Immature natural killer cell (primary cell): ENCODE measurements at regions not wholly inside any gene's neighbourhood (a gene's known extent, or its start where the extent isn't known, plus 50 kb on each side); places are given as distances from the start of the nearest gene placed in this dataset.
A peak's percentile ranks its signal among the peaks of the same experiment; 100 is the strongest.

Experiments used
- DNase-seq, 3 donors: peaks; one replicate each; pipeline ENCODE4 v3.0.0; 2022; ENCODE audit warnings: mixed read lengths in 1 of 3
- H3K27ac Mint-ChIP-seq, 6 donors: one replicate each; pipeline ENCODE4 v1.8.0; 2020; ENCODE audit warnings: mixed read lengths in 6 of 6, mild to moderate bottlenecking in 5 of 6, inconsistent platforms in 4 of 6, moderate library complexity in 3 of 6
- H3K27me3 Mint-ChIP-seq, 3 donors: one replicate each; pipeline ENCODE4 v1.8.0; 2020 to 2021; ENCODE audit warnings: low read depth in 3 of 3, mild to moderate bottlenecking in 3 of 3, mixed read lengths in 3 of 3, moderate library complexity in 3 of 3, inconsistent platforms in 1 of 3
- H3K36me3 Mint-ChIP-seq, 3 donors: one replicate each; pipeline ENCODE4 v1.8.0; 2020; ENCODE audit warnings: mixed read lengths in 3 of 3, inconsistent platforms in 2 of 3, mild to moderate bottlenecking in 2 of 3
- H3K4me1 Mint-ChIP-seq, 2 donors: one replicate each; pipeline ENCODE4 v1.8.0; 2020; ENCODE audit warnings: inconsistent platforms in 2 of 2, mild to moderate bottlenecking in 2 of 2, mixed read lengths in 2 of 2, moderate library complexity in 1 of 2
- H3K4me3 Mint-ChIP-seq, 5 donors: one replicate each; pipeline ENCODE4 v1.8.0; 2020; ENCODE audit warnings: mild to moderate bottlenecking in 5 of 5, mixed read lengths in 5 of 5, inconsistent platforms in 3 of 5, moderate library complexity in 3 of 5
- H3K9me3 Mint-ChIP-seq, 6 donors: one replicate each; pipeline ENCODE4 v1.8.0; 2020; ENCODE audit warnings: mild to moderate bottlenecking in 6 of 6, mixed read lengths in 6 of 6, inconsistent platforms in 4 of 6, moderate library complexity in 3 of 6

DNA sequence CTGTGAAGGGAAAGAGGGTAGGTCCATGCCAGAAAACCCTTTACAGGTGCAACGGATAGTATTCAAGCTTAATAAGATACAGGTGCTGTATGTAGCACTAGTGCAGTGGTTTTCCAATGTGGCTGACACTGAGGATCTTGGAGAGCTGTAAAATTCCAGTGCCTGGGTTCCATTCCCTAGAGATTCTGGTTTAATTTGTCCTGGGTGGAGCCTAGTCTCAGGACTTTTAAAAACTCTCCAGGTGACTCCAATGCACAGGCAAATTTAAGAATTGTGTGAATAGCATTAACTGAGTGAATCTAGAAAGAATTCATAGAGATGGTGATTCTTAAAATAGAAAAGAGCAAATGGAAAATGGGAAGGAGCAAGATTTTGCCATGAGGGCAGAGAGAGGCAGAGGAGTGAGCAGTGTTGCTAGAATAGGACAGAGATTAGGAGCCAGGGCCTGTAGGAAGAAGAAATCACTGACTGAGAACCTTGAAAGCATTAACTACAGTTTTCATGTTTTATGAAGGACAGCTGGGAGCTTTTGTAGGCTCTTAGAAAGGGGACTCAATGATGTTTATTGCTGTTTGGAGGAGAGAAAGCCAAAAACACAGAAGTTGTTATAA lies 261.8 kb downstream of the DLEU7 start:
- H3K27ac Mint-ChIP-seq = no peak overlapping the region
- H3K4me1 Mint-ChIP-seq = no peaks in the 10 kb centered on the region
- H3K9me3 Mint-ChIP-seq = no peaks in the 10 kb centered on the region
- no peak overlapping the region for H3K4me3 Mint-ChIP-seq
- no peaks in the 10 kb centered on the region for H3K36me3 Mint-ChIP-seq
- H3K27me3 Mint-ChIP-seq = peaks cover 0 to 8% (median 2%) of the 10 kb centered on the region in 3 donors
- DNase-seq = no peak

- no peak for DNase-seq
- H3K4me3 Mint-ChIP-seq = no peak overlapping the region
- no peaks in the 10 kb centered on the region for H3K36me3 Mint-ChIP-seq
- no peaks in the 10 kb centered on the region for H3K4me1 Mint-ChIP-seq
- H3K9me3 Mint-ChIP-seq = no peaks in the 10 kb centered on the region
- no peak overlapping the region for H3K27ac Mint-ChIP-seq
- peaks cover 1 to 15% (median 2%) of the 10 kb centered on the region in 3 donors for H3K27me3 Mint-ChIP-seq
Measured at GRCh38 chr13:50584856-50585580, 258.5 kb downstream of the DLEU7 start.

- H3K27ac Mint-ChIP-seq = no peak overlapping the region
- H3K4me3 Mint-ChIP-seq = no peak overlapping the region
- H3K4me1 Mint-ChIP-seq = no peaks in the 10 kb centered on the region
- peaks cover 1 to 12% (median 2%) of the 10 kb centered on the region in 3 donors for H3K27me3 Mint-ChIP-seq
- no peak for DNase-seq
- no peaks in the 10 kb centered on the region for H3K9me3 Mint-ChIP-seq
- H3K36me3 Mint-ChIP-seq = no peaks in the 10 kb centered on the region
Measured at GRCh38 chr13:50585674-50586413, 257.6 kb downstream of the DLEU7 start.

GRCh38 chr13:50586414-50587083 lies 256.9 kb downstream of the DLEU7 start:
- Mint-ChIP-seq H3K4me1 (no peaks in the 10 kb centered on the region), H3K27ac (no peak overlapping the region)

DNA sequence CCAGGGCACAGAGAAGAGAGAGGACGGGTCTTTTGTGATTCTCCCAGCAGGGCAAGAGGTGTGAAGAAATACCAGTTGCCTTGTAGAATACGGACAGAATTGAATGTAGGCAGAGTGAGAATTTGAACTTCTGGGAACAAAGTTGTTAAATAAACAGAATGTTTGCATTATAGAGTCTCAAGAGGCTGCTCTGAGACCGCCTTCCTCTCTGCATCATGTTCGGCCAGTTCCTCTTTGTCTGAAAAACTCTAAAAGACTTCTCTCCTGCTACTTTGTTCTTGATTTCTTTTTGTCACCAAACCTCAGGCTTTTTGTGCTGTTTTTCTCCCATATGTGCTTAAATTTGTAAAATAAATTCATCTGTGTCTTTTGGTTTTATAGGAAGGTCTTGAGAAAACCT lies 256.4 kb downstream of the DLEU7 start:
- Mint-ChIP-seq H3K36me3 (no peaks in the 10 kb centered on the region), H3K4me1 (no peaks in the 10 kb centered on the region), H3K27me3 (peaks cover 1 to 12% (median 2%) of the 10 kb centered on the region in 3 donors), H3K4me3 (no peak overlapping the region), H3K9me3 (no peaks in the 10 kb centered on the region), H3K27ac (no peak overlapping the region)
- DNase-seq = no peak

More at GRCh38 chr13:50586414-50587083, 256.9 kb downstream of the DLEU7 start:
- Mint-ChIP-seq H3K27me3 (peaks cover 1 to 12% (median 2%) of the 10 kb centered on the region in 3 donors), H3K9me3 (no peaks in the 10 kb centered on the region), H3K4me3 (no peak overlapping the region), H3K36me3 (no peaks in the 10 kb centered on the region)
- no peak for DNase-seq

DNA sequence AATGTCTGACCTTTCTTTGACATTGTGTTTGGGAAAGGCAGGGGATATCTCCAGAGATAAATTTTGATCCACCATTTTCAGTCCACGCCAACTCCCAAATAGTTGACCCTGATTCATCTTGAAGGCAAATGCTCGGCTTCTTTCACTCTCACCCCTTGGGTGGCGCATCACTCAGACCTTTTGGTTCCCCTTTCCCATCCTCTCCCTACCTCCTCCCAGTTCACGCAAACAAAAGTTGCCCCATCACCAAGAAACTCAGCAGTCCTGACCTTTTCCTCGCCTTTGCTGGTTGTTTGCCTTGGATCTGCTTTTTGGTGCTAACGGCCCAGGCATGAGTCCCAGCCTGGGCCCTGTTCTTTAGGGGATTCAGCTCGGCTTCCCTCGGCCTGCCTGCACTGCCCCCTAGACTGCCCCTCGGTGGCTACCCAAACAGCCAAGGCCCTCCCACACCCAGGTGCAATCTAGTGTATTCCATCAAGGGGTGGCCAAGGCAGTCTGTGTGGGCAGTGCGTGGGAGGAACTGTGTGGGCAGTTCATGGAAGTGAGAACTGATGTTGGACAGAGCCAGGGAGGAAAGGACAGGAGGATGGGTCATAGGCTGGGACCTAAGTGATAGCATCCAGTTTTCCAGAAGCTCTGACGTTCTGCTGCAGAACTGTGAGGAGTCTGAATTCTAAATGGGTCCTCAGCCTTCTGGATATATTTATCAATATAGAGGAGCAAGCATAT lies 255.7 kb downstream of the DLEU7 start:
- no peak overlapping the region for H3K4me3 Mint-ChIP-seq
- no peaks in the 10 kb centered on the region for H3K36me3 Mint-ChIP-seq
- no peak overlapping the region for H3K27ac Mint-ChIP-seq
- peaks cover 1 to 12% (median 2%) of the 10 kb centered on the region in 3 donors for H3K27me3 Mint-ChIP-seq
- DNase-seq = no peak
- no peaks in the 10 kb centered on the region for H3K9me3 Mint-ChIP-seq
- no peaks in the 10 kb centered on the region for H3K4me1 Mint-ChIP-seq

GRCh38 chr13:50588491-50589130 lies 254.9 kb downstream of the DLEU7 start:
- Mint-ChIP-seq H3K27ac (no peak overlapping the region), H3K9me3 (no peaks in the 10 kb centered on the region), H3K36me3 (no peaks in the 10 kb centered on the region), H3K4me1 (no peaks in the 10 kb centered on the region), H3K27me3 (peaks cover 1 to 12% (median 2%) of the 10 kb centered on the region in 3 donors), H3K4me3 (no peak overlapping the region)
- DNase-seq = no peak

DNA sequence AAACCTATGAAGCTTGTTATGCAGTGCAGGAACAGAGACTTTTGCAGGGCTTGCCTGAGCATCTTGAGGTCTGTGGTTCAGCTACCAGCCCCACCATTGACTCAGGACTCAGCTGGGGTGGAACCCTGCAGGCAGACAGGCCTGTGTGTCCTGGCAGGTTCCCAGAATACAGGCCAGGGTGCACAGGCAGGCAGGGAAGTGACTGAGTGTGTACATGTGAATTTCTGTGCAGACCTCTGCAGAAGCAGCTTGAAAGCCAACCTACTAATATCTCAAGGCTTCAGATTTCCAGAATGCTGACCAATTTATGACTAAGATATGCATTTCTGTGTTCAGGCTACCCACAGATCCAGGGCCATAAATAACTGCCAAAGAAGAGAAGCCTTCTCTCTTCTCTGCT lies 254.4 kb downstream of the DLEU7 start:
- Mint-ChIP-seq H3K4me1 (no peaks in the 10 kb centered on the region), H3K9me3 (no peaks in the 10 kb centered on the region), H3K27me3 (peaks cover 1 to 12% (median 2%) of the 10 kb centered on the region in 3 donors), H3K27ac (no peak overlapping the region), H3K36me3 (no peaks in the 10 kb centered on the region), H3K4me3 (no peak overlapping the region)
- no peak for DNase-seq

DNA sequence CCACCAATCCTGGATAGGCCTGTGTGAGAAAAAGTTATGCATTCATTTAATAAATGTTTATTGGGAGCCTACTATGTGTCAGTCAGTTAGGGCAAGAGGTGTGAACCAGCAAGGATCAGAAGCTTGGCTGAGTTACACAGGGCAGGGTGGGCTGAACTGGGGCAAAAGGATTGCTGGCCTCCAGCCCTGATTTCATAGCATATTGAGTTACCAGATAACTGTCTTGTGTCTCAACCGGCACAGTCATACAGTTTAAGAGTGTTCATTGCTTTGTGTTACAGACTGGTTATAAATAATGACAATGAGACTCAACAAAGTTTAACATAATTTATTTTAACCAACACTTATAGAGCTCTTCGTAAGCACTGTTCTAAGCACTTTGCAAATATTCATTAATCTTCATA lies 253.8 kb downstream of the DLEU7 start:
- Mint-ChIP-seq H3K27ac (no peak overlapping the region), H3K4me3 (no peak overlapping the region), H3K4me1 (no peaks in the 10 kb centered on the region)

DNA sequence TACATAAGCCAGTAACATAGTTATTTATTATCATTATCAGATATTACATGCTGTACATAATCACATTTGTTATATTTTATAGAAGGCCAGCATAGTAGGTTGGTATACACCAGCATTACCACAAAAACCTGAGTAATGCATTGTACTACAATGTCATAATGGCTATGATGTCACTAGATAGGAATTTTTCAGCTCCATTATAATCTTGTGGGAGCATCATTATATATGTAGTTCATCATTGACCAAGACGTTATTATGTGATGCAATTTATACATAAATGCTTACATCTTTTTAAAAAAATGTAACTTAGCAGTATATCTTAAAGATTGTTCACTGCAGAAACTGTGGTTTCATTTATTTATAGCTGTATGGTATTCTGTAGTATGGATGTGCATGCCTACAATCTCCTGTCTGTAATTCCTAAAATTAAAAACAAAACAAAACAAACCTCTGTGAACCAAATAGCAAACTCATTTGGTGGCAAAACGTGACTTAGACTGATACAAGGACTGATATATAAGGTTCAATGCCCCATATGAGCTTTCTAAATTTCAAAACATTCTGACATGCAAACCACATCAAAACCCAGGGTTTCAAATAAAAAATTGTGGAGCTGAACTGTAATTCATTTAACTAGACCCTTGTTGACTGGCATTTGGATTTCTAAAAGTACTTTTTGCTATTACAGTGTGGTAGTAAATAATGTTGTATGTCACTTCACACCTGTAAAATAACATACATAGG lies 250.9 kb downstream of the DLEU7 start:
- Mint-ChIP-seq H3K36me3 (no peaks in the 10 kb centered on the region), H3K27ac (no peak overlapping the region), H3K27me3 (peaks cover 2 to 6% (median 3%) of the 10 kb centered on the region in 3 donors), H3K9me3 (no peaks in the 10 kb centered on the region), H3K4me1 (no peaks in the 10 kb centered on the region), H3K4me3 (no peak overlapping the region)
- no peak for DNase-seq

More for the DNA sequence above, 253.8 kb downstream of the DLEU7 start:
- Mint-ChIP-seq H3K9me3 (no peaks in the 10 kb centered on the region), H3K36me3 (no peaks in the 10 kb centered on the region), H3K27me3 (peaks cover 1 to 10% (median 2%) of the 10 kb centered on the region in 3 donors)
- no peak for DNase-seq

DNA sequence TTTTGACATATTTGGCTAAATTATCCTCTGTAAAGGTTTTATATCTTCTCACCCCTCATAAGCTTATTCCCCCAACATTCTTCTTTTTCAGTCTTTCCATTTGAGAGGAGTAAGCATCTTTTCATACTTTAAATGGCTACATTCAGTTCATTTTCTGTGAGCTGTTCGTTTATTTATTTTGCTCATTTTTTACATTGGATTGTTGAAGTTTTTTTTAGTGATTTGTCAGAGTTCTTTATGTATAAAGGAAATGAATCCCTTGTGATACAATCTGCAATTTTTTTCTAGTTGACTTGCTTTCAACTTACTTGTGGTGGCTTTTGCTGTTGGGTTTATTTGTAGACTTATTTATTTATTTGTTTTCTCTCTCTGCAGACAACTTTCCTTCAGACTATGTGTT lies 250.3 kb downstream of the DLEU7 start:
- no peak overlapping the region for H3K4me3 Mint-ChIP-seq
- no peaks in the 10 kb centered on the region for H3K9me3 Mint-ChIP-seq
- no peaks in the 10 kb centered on the region for H3K4me1 Mint-ChIP-seq
- no peaks in the 10 kb centered on the region for H3K36me3 Mint-ChIP-seq
- H3K27ac Mint-ChIP-seq = no peak overlapping the region
- DNase-seq = no peak
- peaks cover 2 to 6% (median 3%) of the 10 kb centered on the region in 3 donors for H3K27me3 Mint-ChIP-seq

DNA sequence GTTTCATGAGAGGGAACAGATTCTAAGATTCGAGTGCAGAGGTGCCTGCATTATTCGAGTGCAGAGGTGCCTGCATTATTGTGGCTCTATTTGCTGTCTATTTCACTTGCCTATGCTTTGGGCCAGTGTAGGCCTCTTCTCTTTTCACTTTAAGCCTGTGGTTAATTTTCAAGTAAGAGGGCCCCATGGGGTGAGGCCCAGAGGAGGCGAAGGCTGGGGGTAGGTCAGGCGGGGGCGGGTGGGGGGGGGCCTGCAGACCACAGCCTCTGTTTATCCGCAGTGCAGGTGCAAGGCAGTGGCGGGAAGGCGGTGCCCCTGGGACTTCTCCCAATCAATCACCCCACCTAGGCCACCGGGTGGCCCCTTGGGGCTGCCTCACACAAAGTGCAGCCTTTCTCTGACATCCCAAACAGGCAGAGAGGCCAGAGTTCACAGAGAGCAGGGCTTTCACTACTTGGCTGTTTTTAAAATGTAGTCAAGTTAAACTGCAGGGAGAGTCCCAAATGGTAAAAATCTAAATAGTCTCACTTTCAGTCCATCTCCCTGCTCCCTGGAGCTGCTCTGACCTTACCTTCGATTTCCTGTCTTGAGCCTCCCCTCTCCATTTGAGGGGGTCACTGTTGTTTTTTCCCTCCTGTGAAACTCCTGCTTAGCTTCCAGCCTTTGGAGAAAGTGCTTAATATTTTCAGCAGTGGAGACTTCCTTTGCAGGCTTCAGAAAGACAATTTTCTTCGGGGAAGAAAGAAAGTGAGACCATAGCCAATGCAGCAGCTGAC lies 249.0 kb downstream of the DLEU7 start:
- no peak overlapping the region for H3K4me3 Mint-ChIP-seq
- DNase-seq = no peak
- H3K9me3 Mint-ChIP-seq = no peaks in the 10 kb centered on the region
- H3K27ac Mint-ChIP-seq = peak overlapping the region in 1 of 6 donors; percentile 59
- no peaks in the 10 kb centered on the region for H3K36me3 Mint-ChIP-seq
- H3K4me1 Mint-ChIP-seq = no peaks in the 10 kb centered on the region
- peaks cover 2 to 6% (median 4%) of the 10 kb centered on the region in 3 donors for H3K27me3 Mint-ChIP-seq
